ENCODE measurements at regions not wholly inside any gene's neighbourhood (a gene's known extent, or its start where the extent isn't known, plus 50 kb on each side); places are given as distances from the start of the nearest gene placed in this dataset.

DNA sequence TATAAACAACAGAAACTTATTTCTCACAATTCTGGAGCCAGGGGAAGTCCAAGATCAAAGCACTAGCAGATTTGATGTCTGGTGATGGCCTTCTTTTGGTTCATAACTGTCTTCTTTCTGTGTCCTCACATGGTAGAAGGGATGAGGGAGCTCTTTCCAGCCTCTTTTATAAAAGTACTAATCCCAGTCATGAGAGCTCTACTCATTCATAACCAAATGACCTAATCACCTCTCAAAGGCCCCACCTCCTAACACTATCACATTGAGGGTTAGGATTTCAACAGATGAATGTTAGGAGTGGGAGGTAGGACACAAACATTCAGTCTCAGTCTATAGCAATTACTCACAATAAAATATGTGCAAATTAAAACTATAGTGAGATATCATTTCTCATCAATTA lies 50.1 kb upstream of the UBE2E2 start (continued):
- TF ChIP-seq ZBTB20 (CRISPR knock-in tag; IDR thresholded peaks at IDR 0.05; ENCODE audit: borderline replicate concordance, low read depth): no peak

Measured in HepG2 (cell line).